ENCODE measurements at regions not wholly inside any gene's neighbourhood (a gene's known extent, or its start where the extent isn't known, plus 50 kb on each side); places are given as distances from the start of the nearest gene placed in this dataset.

DNA sequence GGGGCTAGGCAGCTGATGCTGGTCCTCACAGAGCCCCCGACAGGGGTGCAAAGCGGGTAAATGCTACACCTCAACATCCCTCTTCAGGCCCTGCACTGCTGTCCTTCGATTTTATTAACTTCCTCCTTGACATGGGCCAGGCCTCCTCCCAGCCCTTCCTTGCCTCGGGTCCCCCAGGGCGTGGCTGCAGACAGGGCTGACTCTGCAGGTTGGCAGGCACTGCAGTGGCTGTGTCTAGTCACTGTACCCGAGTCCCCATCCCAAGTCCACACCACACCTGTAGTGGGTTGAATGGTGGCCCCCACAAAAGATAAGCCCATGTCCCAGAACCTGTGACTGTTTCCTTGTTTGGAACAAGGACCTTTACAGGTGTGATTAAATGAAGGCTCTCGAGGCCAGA is 140.2 kb downstream of the TWIST2 start:
- 68% methylated on average over 7 of the region's 7 CpGs for WGBS
- no peak for DNase-seq (ENCODE audit: low spot score)
- TF ChIP-seq SP1 (IDR thresholded peaks at IDR 0.05): no peak
- TF ChIP-seq HNF4A (conservative IDR thresholded peaks at IDR 0.05): no peak
- no peak for TF ChIP-seq JUND (IDR thresholded peaks at IDR 0.05)
- TF ChIP-seq, protein P1, sequence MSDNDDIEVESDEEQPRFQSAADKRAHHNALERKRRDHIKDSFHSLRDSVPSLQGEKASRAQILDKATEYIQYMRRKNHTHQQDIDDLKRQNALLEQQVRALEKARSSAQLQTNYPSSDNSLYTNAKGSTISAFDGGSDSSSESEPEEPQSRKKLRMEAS (IDR thresholded peaks at IDR 0.05): no peak
- TF ChIP-seq GABPA (IDR thresholded peaks at IDR 0.05 in 1 of 2, conservative IDR thresholded peaks at IDR 0.05 in 1 of 2): no peak
- no peak for TF ChIP-seq HNF4G (IDR thresholded peaks at IDR 0.05)
- no peak for TF ChIP-seq RXRA (IDR thresholded peaks at IDR 0.05)
- no peak for TF ChIP-seq TAF1 (conservative IDR thresholded peaks at IDR 0.05)

DNA sequence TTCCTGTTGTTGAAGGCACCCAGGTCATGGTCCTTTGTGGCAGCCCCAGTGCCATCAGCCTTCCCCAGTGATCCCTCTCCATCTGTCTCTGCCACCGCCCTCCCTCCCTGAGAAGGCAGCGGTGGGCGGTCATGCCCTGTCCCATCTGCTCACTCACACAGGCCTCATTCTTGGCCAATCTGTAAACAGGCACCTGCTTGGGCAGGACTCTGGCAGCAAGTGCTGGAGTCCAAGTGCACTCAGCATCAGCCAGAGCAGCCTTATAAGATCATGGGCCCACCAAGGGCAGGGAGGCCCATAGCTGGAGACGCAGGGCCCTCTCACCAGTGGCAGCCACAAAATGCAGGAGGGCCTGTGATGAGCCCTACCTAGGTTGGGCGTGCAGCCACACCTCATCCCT is 140.9 kb downstream of the TWIST2 start:
- H3K36me3 ChIP-seq (ENCODE audit: control insufficient read depth in 4 of 4, insufficient read depth in 3 of 4, low read depth in 1 of 4, low read length in 3 of 4): no peaks in the 10 kb centered on the region
- no peak overlapping the region for H3K4me3 ChIP-seq (ENCODE audit: low read depth in 1 of 3, low read length in 3 of 3)
- no peaks in the 10 kb centered on the region for H3K9me3 ChIP-seq (ENCODE audit: control insufficient read depth in 4 of 4, low read length in 3 of 4)
- WGBS: 96% methylated on average over 5 of the region's 5 CpGs
- DNase-seq (ENCODE audit: low spot score): no peak
- H3K4me1 ChIP-seq (ENCODE audit: control insufficient read depth in 4 of 4, insufficient read depth in 4 of 4, low read length in 3 of 4): no peaks in the 10 kb centered on the region
- H3K9ac ChIP-seq (ENCODE audit: low read depth in 1 of 2, low read length in 2 of 2): no peak overlapping the region
- TF ChIP-seq, protein P2, sequence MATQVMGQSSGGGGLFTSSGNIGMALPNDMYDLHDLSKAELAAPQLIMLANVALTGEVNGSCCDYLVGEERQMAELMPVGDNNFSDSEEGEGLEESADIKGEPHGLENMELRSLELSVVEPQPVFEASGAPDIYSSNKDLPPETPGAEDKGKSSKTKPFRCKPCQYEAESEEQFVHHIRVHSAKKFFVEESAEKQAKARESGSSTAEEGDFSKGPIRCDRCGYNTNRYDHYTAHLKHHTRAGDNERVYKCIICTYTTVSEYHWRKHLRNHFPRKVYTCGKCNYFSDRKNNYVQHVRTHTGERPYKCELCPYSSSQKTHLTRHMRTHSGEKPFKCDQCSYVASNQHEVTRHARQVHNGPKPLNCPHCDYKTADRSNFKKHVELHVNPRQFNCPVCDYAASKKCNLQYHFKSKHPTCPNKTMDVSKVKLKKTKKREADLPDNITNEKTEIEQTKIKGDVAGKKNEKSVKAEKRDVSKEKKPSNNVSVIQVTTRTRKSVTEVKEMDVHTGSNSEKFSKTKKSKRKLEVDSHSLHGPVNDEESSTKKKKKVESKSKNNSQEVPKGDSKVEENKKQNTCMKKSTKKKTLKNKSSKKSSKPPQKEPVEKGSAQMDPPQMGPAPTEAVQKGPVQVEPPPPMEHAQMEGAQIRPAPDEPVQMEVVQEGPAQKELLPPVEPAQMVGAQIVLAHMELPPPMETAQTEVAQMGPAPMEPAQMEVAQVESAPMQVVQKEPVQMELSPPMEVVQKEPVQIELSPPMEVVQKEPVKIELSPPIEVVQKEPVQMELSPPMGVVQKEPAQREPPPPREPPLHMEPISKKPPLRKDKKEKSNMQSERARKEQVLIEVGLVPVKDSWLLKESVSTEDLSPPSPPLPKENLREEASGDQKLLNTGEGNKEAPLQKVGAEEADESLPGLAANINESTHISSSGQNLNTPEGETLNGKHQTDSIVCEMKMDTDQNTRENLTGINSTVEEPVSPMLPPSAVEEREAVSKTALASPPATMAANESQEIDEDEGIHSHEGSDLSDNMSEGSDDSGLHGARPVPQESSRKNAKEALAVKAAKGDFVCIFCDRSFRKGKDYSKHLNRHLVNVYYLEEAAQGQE (IDR thresholded peaks at IDR 0.05): no peak
- TF ChIP-seq FOXA1 (IDR thresholded peaks at IDR 0.05): no peak
- no peak for TF ChIP-seq NR2F2 (IDR thresholded peaks at IDR 0.05)
- TF ChIP-seq, protein P1 (IDR thresholded peaks at IDR 0.05): no peak
- TF ChIP-seq SP1 (IDR thresholded peaks at IDR 0.05): no peak
- TF ChIP-seq, protein P3, sequence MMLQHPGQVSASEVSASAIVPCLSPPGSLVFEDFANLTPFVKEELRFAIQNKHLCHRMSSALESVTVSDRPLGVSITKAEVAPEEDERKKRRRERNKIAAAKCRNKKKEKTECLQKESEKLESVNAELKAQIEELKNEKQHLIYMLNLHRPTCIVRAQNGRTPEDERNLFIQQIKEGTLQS (IDR thresholded peaks at IDR 0.05): no peak
- peaks cover 0 to 2% (median 0%) of the 10 kb centered on the region in 4 donors for H3K27me3 ChIP-seq (ENCODE audit: control insufficient read depth in 4 of 4, insufficient read depth in 4 of 4, low read length in 3 of 4)
- no peak overlapping the region for H3K27ac ChIP-seq (ENCODE audit: low read depth in 1 of 2, low read length in 2 of 2)

More for the DNA sequence above, 140.2 kb downstream of the TWIST2 start:
- Histone ChIP-seq H3K9me3 (ENCODE audit: control insufficient read depth in 4 of 4, low read length in 3 of 4) (no peaks in the 10 kb centered on the region), H3K4me3 (ENCODE audit: low read depth in 1 of 3, low read length in 3 of 3) (no peak overlapping the region), H3K9ac (ENCODE audit: low read depth in 1 of 2, low read length in 2 of 2) (no peak overlapping the region), H3K27me3 (ENCODE audit: control insufficient read depth in 4 of 4, insufficient read depth in 4 of 4, low read length in 3 of 4) (peaks cover 0 to 2% (median 0%) of the 10 kb centered on the region in 4 donors), H3K4me1 (ENCODE audit: control insufficient read depth in 4 of 4, insufficient read depth in 4 of 4, low read length in 3 of 4) (no peaks in the 10 kb centered on the region), H3K36me3 (ENCODE audit: control insufficient read depth in 4 of 4, insufficient read depth in 3 of 4, low read depth in 1 of 4, low read length in 3 of 4) (no peaks in the 10 kb centered on the region), H3K27ac (ENCODE audit: low read depth in 1 of 2, low read length in 2 of 2) (no peak overlapping the region)

DNA sequence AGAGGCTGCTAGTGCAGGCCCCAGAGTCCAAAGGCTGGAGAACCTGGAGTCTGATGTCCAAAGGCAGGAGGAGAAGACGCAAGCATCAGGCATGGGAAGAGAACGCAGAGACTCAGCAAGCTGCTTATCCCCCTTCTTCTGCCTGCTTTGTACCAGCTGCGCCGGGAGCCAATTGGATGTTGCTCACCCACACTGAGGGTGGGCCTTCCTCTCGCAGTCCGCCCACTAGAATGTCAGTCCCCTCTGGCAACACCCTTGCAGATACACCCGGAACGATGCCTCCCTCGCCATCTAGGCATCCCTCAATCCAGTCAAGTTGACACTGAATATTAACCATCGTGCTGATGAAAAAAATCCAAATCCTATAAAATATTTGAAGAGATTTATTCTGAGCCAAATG is 141.6 kb downstream of the TWIST2 start:
- Histone ChIP-seq H3K4me1 (ENCODE audit: control insufficient read depth in 4 of 4, insufficient read depth in 4 of 4, low read length in 3 of 4) (no peaks in the 10 kb centered on the region), H3K9me3 (ENCODE audit: control insufficient read depth in 4 of 4, low read length in 3 of 4) (peaks cover 0 to 4% (median under 1%) of the 10 kb centered on the region in 4 donors), H3K4me3 (ENCODE audit: low read depth in 1 of 3, low read length in 3 of 3) (no peak overlapping the region), H3K9ac (ENCODE audit: low read depth in 1 of 2, low read length in 2 of 2) (no peak overlapping the region), H3K27ac (ENCODE audit: low read depth in 1 of 2, low read length in 2 of 2) (no peak overlapping the region), H3K27me3 (ENCODE audit: control insufficient read depth in 4 of 4, insufficient read depth in 4 of 4, low read length in 3 of 4) (peaks cover 0 to 2% (median 0%) of the 10 kb centered on the region in 4 donors), H3K36me3 (ENCODE audit: control insufficient read depth in 4 of 4, insufficient read depth in 3 of 4, low read depth in 1 of 4, low read length in 3 of 4) (no peaks in the 10 kb centered on the region)
- DNase-seq (ENCODE audit: low spot score): no peak
- WGBS: 92% methylated on average over 10 of the region's 10 CpGs
- TF ChIP-seq RXRA (IDR thresholded peaks at IDR 0.05): no peak
- TF ChIP-seq HNF4A (conservative IDR thresholded peaks at IDR 0.05): no peak
- no peak for TF ChIP-seq TAF1 (conservative IDR thresholded peaks at IDR 0.05)
- no peak for TF ChIP-seq NR2F2 (IDR thresholded peaks at IDR 0.05)
- TF ChIP-seq, protein P3 (IDR thresholded peaks at IDR 0.05): no peak
- TF ChIP-seq YY1 (IDR thresholded peaks at IDR 0.05): no peak
- TF ChIP-seq RAD21 (IDR thresholded peaks at IDR 0.05): no peak
